ENCODE measurements at regions not wholly inside any gene's neighbourhood (a gene's known extent, or its start where the extent isn't known, plus 50 kb on each side); places are given as distances from the start of the nearest gene placed in this dataset.
"Not testable (repeated sequence)": the region's sequence is repeated elsewhere in the genome, so short reads cannot be mapped to it uniquely, and the experiment has no call there.

DNA sequence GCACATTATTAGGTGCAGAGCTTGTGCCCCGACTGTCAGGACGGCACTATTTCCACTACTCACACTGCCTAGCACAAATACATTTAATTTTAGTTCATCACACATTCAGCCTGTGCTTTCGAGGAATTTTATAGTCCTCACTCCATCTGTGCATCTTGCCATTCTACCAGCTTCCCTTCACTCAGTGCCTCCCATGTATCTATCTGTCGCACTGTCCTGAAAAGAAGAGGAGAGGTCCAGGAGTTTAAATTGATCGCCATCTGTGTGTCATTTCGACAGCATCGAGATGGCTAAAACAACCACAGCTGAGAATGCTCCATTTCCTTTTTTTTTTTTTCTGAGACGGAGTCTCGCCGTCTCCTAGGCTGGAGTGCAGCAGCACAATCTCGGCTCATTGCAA is 97.6 kb upstream of the FOXN3 start:
- DNase-seq: no peak

DNA sequence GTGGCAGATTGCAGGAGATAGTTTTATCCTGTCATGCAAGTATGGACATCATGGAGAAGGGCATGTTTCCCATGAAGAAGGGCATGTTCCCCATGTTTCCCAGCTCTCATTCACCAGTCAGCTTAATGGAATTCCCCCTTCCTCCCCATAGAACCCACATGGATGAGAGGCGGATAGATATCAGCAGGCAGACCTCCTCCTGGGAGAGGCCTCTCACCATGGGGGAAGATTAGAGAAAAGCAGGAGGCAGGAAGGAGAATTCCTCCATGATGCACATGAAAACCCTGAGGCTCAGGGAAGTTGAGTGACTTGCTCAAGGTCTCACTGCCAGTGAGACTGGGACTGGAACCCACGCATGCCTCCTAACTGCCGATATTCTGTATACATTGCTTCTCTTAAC is 92.9 kb upstream of the FOXN3 start:
- DNase-seq: no peak

DNA sequence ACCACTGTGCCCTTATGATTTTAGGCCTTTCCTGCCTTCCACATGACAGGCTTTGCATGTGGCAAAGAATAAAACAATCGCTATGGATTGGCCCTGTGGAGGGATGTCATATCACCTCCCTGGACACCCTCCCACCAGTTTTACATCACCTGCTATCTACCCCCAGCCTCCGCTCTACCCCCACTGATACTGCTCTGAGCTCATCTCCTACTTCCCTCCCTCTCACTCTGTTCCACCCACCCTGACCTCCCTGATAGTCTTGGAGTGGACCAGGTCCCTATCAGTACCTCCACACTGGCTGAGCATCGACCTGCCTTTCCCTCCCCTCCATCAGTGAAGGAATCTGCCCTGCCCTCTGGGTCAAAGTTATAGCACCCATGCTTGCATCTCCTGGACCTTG is 91.8 kb upstream of the FOXN3 start:
- DNase-seq: no peak

- no peak for DNase-seq
These were observed 91.0 kb upstream of the FOXN3 start for GRCh38 chr14:89507926-89508460.

DNA sequence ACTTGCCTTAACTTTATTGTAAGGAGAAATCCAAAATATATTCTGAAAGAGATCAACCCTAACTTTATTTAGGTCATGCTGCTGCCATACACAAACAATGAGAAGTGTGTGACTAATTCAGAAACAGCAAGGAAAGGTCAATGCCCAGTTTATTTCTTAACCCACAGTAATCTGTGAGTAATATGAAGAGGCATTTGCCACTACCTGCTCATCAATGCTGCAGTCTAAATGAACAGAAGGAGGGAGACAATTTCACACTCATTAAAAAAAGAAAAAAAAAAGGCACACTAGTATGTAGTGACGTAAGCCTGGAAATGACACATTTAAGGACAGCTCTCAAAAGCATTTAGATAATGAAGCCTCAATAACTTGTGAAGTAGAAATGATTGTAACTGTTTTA is 90.5 kb upstream of the FOXN3 start:
- DNase-seq: no peak

- DNase-seq: not testable (repeated sequence)
These were observed 89.9 kb upstream of the FOXN3 start for GRCh38 chr14:89506891-89507452.

DNA sequence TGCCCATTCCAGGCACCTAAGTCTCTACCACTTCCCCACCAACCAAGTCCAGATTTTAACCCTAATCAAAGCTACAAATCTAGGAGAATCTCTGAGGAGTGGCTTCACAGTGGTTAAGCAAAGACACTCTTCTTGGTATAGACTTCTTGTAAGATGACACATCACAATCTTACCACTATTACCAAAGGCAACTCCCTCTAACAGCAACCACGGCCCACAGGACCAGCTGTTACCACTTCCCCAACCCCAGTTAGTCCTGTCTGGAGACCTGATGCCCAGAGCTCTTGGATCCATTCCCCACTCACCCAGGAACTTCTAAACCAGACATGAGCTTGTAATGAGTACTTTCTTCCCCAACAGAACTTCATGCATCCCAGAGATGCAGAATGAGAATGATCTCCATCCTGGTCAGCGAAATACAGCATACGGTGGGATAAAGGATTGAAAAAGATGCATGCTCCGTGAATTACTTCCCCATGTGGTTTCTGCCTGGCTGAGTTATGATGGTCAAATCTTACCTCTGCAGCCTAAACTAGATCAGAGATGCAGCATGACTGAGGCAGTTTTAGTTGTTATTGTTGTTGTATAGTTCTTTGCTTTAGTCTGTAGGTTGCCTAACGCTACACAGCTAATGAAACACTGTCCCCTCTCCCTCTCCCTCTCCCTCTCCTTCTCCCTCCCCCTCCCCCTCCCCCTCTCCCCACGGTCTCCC is 87.7 kb upstream of the FOXN3 start:
- DNase-seq: peak; percentile 54

DNA sequence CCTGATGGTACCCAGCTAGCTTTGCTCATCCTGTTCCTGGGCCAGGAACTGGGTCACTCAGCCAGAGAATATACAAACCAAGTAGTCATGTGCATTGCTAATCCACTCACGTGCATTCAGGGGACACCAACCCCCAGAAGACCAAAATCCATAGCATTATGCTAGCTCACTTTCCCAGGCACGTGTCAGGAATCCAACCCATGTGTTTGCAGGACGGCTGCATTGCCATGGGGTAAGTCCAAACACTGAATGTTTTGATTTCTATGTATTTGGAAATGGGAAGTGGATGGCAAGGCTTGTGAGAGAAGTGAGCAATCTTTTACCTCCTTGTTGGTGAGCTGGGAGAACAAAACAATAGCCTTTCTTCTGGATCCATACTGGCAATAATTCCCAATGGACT is 87.1 kb upstream of the FOXN3 start:
- DNase-seq: no peak

- no peak for DNase-seq
These were observed 86.5 kb upstream of the FOXN3 start for GRCh38 chr14:89503431-89503996.

DNA sequence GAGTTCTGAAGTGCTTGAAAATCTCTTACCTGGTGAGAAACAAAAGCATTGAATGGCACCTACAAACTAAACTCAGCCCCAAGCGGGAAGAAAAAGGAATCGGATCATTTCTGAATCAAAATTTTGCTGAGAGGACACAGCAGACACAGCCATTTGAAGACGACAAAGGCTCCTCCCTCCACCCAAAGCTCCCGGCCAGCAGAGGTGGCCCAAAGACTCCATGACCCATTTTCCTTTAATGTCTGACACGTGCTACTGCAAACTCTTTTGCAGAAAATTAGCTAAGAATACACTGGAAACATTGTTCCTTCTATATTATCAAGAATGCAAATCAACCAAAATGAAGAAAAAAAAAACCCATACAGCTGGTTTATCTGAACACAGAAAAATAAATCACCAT is 85.9 kb upstream of the FOXN3 start:
- no peak for DNase-seq

DNA sequence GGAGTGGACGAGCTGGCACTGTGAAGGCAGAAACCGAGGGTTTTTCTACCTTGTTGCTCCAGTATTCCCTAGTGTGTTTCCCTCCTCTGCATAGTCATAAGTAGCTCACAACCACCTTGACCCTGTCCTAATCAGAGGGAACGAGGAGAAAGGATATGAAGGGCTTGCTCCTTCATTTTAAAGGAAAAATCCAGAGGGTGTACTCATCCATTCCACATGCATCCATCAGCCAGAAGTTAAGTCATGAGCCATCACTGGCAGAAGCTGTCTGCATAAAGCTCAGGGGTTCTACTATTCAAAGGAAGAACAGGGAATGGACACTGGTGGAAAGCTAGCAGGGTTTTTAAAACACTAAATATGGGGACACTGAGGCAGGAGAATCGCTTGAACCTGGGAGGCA is 84.3 kb upstream of the FOXN3 start:
- DNase-seq: no peak

- DNase-seq: no peak
These were observed 83.3 kb upstream of the FOXN3 start for GRCh38 chr14:89500303-89500702.

DNA sequence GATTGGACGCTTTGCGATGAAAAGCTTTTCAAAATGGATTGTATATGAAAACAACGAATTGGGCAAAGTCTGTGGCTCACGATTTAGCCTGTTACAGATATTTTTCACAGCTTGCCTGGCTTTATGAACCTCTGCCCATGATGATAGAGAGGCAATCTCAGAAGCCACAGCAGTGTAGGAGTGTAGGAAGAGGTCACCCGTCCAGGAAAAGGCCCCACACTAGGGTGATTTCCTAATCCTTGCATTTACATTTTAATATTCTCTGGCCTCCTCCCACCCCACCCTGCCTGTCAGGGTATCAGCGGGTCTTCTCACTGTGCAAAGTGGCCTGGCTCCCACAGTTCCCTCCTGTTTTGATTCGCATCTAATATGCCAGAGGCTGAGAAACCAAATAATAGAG is 81.8 kb upstream of the FOXN3 start:
- DNase-seq: no peak

DNA sequence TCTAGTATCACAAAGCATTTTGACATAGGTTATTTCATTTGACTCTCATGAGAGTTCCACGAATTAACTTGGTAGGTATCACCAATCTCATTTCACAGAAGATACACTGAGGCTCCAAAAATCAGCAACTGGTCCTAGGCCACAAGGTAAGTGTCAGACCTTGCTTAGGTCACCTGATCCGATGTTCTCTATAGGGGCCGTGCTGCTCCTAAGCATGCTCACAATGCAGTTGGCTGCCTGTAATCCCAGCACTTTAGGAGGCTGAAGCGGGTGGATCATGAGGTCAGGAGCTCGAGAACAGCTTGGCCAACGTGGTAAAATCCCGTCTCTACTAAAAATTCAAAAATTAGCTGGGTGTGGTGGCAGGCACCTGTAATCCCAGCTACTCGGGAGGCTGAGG is 78.7 kb upstream of the FOXN3 start:
- no peak for DNase-seq

GRCh38 chr14:89493877-89494634 is 77.0 kb upstream of the FOXN3 start:
- peak; percentile 69 for DNase-seq

GRCh38 chr14:89493406-89493805 is 76.4 kb upstream of the FOXN3 start:
- no peak for DNase-seq

GRCh38 chr14:89491711-89492381 is 74.8 kb upstream of the FOXN3 start:
- no peak for DNase-seq

DNA sequence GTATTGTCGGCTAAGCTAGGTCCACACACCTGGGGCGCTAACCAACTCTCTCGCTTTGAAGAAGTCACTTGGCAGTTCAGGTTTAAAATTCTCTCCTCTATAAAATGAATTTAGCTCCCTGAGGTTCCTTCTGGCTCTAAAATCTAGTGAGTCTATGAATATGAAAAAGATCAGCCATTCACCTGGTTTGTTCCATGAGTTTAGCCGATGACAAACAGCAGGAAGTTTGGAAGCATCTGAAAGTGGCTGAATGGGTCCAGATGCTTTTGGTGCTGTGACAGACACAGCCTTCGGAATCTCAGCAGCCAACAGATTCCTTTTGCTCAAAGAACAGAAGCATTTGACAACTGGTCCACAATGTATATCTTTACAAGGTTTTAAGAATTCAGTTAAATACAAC is 73.4 kb upstream of the FOXN3 start:
- no peak for DNase-seq

DNA sequence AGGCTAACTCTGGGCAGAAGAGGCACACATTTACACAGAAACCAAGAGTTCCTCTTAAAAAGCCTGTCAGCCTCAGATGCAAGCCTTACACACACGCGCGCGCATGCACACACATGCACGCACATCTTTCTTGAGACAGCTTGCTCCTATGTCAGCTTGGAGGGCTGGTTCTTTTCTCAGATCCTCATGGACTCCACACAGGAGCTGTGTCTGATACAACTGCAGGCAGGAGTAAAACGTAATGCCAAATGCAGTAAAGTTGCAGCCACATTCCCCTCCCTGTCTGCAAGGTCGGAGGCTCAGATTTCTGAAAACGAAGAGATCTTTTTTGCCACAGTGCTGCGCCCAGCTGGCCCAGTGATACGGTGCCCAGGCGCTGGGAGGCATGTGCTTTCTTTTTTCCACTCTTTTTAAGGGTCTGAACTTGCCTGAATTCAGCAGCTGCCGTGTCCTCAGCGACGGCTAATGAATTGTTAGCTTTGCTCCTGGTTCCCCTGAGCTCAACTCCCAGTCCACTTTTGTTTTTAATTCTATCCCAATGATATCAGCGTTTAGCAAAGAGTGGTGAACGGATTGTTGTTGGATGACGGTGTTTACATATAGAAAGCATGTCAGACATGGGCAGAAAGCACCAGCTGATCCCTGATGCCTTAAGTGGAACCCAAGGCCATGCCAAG is 72.9 kb upstream of the FOXN3 start:
- no peak for DNase-seq

- no peak for DNase-seq
These were observed 69.9 kb upstream of the FOXN3 start for GRCh38 chr14:89486961-89487360.

DNA sequence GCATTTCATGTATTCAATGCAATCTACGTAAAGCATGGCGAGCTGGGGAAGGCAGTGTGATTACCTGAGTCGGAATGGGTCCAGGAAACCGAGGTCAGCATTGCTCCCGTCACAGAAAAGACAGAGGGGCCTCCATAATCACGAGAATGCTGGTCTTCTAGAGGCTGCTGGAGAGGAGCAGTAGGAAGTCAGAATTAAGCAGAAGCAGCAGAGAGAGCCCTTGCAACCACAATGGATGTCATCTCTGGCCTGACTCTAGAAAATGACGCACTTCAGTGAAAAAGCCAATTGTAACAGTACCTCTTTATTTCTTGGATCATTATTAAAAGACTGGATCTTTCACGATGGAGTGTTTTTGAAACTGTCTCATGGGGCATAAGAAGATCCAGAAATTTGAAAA is 69.5 kb upstream of the FOXN3 start:
- peak; percentile 25 for DNase-seq

- peak; percentile 43 for DNase-seq
These were observed 68.2 kb upstream of the FOXN3 start for GRCh38 chr14:89485264-89485663.

All from CD4-positive, alpha-beta T cell treated with Interleukin-15 for 1 hour (primary cell).